Mucosa of gallbladder (tissue), 1 donor: ENCODE measurements at regions not wholly inside any gene's neighbourhood (a gene's known extent, or its start where the extent isn't known, plus 50 kb on each side); places are given as distances from the start of the nearest gene placed in this dataset.
"Not testable (repeated sequence)": the region's sequence is repeated elsewhere in the genome, so short reads cannot be mapped to it uniquely, and the experiment has no call there.

Experiments used
- DNase-seq: peaks from one replicate; pipeline ENCODE4 v3.0.0-alpha.2; 2020; ENCODE audit warnings: low spot score
- donor health status: DM: no; HTN: no; CAD: no.

DNA sequence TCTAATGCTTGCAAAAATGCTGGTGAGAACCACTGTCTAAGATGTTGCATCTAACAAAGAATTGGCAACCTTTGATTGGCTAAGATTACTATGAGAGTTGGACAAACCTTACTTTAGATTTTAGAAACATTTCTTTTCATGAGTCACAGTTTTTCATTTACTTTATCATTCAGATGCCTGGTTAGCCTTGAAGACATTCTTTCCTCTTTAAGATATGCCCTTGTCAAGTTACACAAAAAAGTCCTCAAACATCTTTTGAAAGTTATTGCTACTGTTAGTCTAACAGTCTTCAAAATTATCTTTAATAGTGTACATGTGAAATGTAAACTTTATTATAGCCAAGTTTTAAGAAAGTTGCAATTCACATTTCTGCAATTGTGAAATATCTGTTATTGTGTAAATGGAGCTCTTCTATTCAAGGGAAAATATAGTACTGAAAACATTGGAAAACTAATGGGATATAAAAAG, 276.3 kb downstream of the RND3 start:
- no peak for DNase-seq

GRCh38 chr2:150209746-150210145, 277.7 kb downstream of the RND3 start:
- no peak for DNase-seq

- no peak for DNase-seq
These were observed 278.8 kb downstream of the RND3 start for GRCh38 chr2:150208689-150209088.

- no peak for DNase-seq
These were observed 279.5 kb downstream of the RND3 start for GRCh38 chr2:150207979-150208378.

GRCh38 chr2:150204451-150204850, 283.0 kb downstream of the RND3 start:
- DNase-seq, result no peak

GRCh38 chr2:150194816-150195215, 292.7 kb downstream of the RND3 start:
- not testable (repeated sequence) for DNase-seq

GRCh38 chr2:150192701-150193100, 294.8 kb downstream of the RND3 start:
- DNase-seq, result no peak

DNA sequence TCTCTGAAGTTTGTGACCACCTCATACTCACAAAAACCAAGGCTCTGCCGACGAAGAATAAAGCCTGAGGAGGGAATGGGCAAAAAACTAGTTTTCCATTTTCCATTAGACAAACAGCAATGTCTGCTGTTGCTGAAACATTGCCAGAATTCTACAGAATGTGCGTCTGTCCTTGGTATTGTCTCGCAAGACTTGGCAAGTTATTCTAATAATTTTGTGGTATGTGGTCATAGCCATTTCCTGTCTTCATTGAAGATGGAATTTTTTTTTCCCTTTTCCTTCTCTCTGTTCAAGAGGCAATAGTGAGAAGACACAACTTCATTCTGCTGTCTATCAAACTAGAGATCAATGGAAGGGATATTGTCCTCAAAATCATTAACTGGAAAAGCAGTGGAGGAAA, 296.1 kb downstream of the RND3 start:
- DNase-seq, result no peak

DNA sequence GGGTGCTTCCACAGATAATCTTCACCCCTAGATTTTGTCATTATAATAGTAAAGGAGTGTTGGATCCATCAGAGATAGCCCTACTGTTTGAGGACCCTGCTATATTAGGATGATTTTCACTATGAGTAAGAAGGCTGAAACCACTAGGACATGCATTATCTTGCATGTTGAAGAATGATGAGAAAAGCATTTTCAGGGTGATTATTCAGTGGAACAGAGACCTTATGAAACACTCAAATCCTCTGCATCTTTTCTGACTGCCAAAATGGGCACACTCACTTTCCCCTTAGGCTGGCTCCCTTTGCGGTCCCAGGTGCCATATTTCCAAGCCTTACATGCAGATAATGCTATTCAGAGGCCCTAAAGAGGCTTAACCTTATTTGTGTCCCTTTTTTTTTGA, 296.9 kb downstream of the RND3 start:
- no peak for DNase-seq

DNA sequence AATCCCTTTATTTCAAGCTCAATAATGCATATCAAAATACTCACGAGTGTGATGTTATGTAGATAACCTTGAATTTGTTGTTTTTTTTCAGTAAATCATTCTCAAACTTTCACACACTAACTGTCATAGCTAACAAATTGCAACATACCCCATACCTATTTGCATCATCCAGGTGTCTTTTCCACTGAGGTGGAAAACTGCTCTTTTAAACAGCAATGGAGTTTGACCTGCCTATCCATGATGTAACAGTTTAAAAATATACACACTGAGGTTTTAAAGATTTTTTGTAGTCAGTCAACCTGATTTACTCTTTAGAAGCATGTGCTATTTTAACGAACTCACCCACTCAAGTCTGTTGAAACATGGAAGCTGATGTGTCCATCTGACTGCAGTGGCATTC, 298.7 kb downstream of the RND3 start:
- no peak for DNase-seq

- no peak for DNase-seq
These were observed 299.3 kb downstream of the RND3 start for GRCh38 chr2:150188177-150188576.

- no peak for DNase-seq
These were observed 304.8 kb downstream of the RND3 start for GRCh38 chr2:150182566-150183235.

GRCh38 chr2:150178591-150178990, 308.9 kb downstream of the RND3 start:
- DNase-seq, result no peak

DNA sequence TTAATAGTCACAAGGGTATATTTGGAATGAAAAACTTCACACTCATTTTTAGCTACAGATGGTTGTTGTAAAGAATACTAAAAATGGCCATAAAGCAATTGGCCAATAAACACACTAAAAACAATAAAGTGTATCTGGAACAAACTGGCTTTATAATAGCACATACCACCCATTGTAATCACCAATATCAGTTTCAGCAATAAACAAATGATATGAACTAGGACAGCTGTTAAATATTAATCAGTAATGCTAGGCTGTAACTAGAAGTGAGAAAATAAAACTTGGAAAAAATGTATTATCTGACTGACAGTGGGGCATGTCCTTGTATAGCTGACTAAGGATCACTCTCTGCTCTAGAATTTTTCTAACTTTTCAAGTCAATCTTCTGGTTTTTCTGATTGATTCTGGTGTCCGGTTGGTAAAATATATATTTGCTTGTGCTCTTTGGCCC, 312.5 kb downstream of the RND3 start:
- no peak for DNase-seq

- no peak for DNase-seq
These were observed 313.2 kb downstream of the RND3 start for GRCh38 chr2:150174056-150174805.

- no peak for DNase-seq
These were observed 316.4 kb downstream of the RND3 start for GRCh38 chr2:150171065-150171548.

GRCh38 chr2:150169237-150169629, 318.2 kb downstream of the RND3 start:
- DNase-seq, result peak; percentile 48

DNA sequence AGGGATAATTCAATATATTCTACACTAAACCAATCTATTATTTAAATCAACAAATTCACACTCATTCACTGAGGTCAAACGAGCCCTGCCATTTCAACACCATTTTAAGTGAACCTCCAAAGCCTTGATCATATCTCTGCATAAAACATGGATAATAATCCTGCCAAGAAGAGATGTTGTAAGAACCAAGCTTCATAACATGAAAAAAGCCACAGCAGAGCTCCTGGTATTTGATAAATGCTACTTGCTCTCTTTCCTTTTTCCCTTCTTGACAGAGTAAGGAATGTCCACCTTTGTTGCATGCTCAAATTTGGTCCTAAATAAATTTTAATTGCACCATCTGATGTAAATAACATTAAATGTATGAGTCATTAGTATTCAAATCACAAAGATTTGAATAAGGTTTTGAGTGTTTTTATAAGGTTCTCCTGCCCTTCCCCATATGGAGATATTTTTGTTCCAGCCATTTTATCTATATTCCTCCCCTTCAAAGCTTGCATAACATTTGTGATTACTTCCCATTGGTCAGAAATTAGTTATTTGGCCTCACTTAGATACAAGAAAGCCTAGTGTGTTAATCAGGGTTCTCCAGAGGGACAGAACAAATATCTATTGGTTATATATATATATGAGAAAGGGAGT, 318.8 kb downstream of the RND3 start:
- no peak for DNase-seq

DNA sequence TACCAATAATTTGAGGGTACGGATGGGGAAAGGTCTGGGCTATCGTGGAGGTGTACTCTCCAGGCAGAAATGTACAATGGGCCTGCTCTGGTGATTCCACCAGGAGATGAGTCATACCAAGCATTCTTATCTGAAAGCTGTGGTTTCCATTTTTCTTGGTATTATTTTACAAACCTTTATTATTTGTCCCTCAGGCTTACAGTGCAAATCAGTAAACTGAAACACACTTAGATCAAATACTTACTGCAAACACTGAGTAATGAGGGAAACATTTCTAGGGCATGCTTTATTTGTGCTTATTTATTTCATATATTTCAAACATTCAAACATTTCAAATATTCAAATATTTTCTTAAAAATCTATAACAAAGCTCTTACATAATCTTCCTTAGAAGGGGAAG, 319.8 kb downstream of the RND3 start:
- no peak for DNase-seq

DNA sequence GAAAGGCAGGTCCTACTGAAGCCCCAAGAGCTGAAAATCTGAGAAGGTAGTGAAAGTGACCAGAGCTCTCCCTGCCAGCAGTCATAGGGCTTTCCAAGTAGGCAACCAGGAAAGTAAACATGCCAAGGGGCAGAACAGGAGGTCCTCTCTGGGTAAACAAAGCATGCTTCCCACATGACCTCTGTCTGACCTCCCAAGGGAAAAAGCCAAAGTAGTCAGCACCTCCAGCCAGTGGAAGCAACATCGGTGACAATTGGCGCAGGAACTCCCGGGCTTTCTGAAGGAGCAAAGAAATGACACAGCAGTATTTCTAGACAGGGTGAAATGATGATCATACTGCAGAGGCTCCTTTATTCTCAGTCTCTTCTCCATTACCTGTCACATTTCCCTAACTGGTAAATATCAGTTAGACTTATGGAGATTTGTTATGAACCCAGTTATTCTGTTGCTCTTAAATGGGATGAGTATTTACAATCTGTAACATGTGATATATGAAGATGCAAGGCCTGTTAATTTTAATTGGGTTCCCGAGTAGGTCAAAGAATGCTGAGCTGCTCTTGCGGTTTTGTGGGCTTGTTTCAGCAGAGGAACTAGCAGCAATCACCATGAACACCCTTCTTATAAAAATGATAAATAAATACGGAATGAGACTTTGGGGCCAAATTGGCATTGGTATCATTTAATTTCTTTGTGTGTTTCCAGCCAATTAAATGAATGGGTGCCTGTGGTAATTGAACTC, 321.0 kb downstream of the RND3 start:
- DNase-seq, result peak; percentile 55

GRCh38 chr2:150165988-150166312, 321.5 kb downstream of the RND3 start:
- DNase-seq, result no peak

GRCh38 chr2:150165442-150165841, 322.0 kb downstream of the RND3 start:
- DNase-seq, result no peak
